Sigmoid colon (tissue), 6 donors: ENCODE measurements at regions not wholly inside any gene's neighbourhood (a gene's known extent, or its start where the extent isn't known, plus 50 kb on each side); places are given as distances from the start of the nearest gene placed in this dataset.

Experiments
- DNase-seq: peaks from one replicate; pipeline ENCODE4 v3.0.0-alpha.2; 2019
- H3K27ac ChIP-seq, 4 donors: fragments of 200-600 bp; sonication (generic); one replicate each; pipeline ENCODE4 v1.5.1; 2016 to 2019; ENCODE audit warnings: mild to moderate bottlenecking in 1 of 4
- H3K27me3 ChIP-seq, 3 donors: fragments of 200-600 bp; sonication (generic); one replicate each; pipeline ENCODE4 v1.5.1; 2019; ENCODE audit warnings: mild to moderate bottlenecking in 1 of 3
- H3K36me3 ChIP-seq, 4 donors: fragments of 200-600 bp; sonication (generic); one replicate each; pipeline ENCODE4 v1.5.1; 2016 to 2019
- H3K4me1 ChIP-seq, 4 donors: fragments of 200-600 bp; sonication (generic); one replicate each; pipeline ENCODE4 v1.5.1; 2017 to 2019
- H3K4me3 ChIP-seq, 4 donors: fragments of 200-600 bp; sonication (generic); one replicate each; pipeline ENCODE4 v1.5.1; 2017 to 2019; ENCODE audit warnings: mild to moderate bottlenecking in 2 of 4, moderate library complexity in 1 of 4
- H3K9me3 ChIP-seq, 4 donors: fragments of 200-600 bp in 3 of 4; sonication (generic) in 3 of 4; one replicate each; pipeline versions ENCODE4 v1.5.1 to v1.6.1; 2013 to 2019
- EP300 ChIP-seq, 4 donors: sonication (generic); formaldehyde crosslinking; IDR thresholded peaks; one replicate each; pipeline ENCODE4 v1.6.1; 2017; ENCODE audit warnings: antibody characterized with exemption in 4 of 4
- POLR2A ChIP-seq, 2 donors: fragments of 450-650 bp; IDR thresholded peaks; one replicate each; pipeline ENCODE4 v1.6.1; 2016; ENCODE audit warnings: antibody characterized with exemption in 2 of 2, mild to moderate bottlenecking in 2 of 2, moderate library complexity in 2 of 2
- POLR2AphosphoS5 ChIP-seq, 4 donors: sonication (generic); formaldehyde crosslinking; IDR thresholded peaks; one replicate each; pipeline ENCODE4 v1.6.1; 2017; ENCODE audit warnings: antibody characterized with exemption in 4 of 4
- WGBS, 2 donors: extraction: QIAGEN DNeasy Blood & Tissue Kit; methylation state at CpG; one replicate each; pipeline ENCODE4 v1.1.7; 2013; 5-methylcytosine and 5-hydroxymethylcytosine counted together
- intact Hi-C: fragments of 100-400 bp; cut with DNase I; formaldehyde crosslinking; loops from one replicate; pipeline ENCODE4 v1.15.1; 2023
- TF ChIP-seq, protein P1 (sequence below), 4 experiments: fragments of 450-650 bp in 3 of 4; fragments of 200-600 bp in 1 of 4; IDR thresholded peaks; one replicate each; pipeline ENCODE4 v1.5.1; 2016 to 2019; ENCODE audit warnings: antibody characterized with exemption in 4 of 4, mild to moderate bottlenecking in 3 of 4, moderate library complexity in 2 of 4
- donor health status: healthy with polysubstance abuse.
- donor health status: healthy.

DNA sequence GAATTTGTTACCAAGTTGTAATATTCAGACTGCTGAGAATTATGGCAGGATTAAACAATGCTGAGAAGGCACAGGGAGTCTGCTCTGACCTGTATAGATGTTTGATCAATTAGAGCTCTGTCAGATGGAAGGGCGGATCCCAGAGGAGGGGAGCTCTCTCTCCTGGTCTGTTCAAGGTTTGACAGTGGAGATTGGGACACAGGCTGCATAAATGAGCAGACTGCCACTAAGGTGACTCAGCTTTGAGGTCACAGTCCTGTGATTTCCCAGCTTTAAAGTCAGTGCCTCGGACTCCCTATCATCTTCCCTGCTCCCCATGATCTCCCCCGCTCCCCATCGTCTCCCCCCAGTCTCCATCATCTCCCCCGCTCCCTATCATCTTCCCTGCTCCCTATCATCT is 59.2 kb upstream of the SLC22A23 start:
- H3K27ac ChIP-seq = no peak overlapping the region
- no peak for DNase-seq
- H3K27me3 ChIP-seq = no peaks in the 10 kb centered on the region
- 85 to 87% methylated on average over 5 of the region's 5 CpGs for WGBS, 2 donors
- peaks cover 0 to 14% (median 13%) of the 10 kb centered on the region in 4 donors for H3K4me1 ChIP-seq
- TF ChIP-seq POLR2AphosphoS5 (IDR thresholded peaks at IDR 0.05) (no peak), POLR2A (IDR thresholded peaks at IDR 0.05) (no peak), EP300 (IDR thresholded peaks at IDR 0.05) (no peak)
- TF ChIP-seq, protein P1, sequence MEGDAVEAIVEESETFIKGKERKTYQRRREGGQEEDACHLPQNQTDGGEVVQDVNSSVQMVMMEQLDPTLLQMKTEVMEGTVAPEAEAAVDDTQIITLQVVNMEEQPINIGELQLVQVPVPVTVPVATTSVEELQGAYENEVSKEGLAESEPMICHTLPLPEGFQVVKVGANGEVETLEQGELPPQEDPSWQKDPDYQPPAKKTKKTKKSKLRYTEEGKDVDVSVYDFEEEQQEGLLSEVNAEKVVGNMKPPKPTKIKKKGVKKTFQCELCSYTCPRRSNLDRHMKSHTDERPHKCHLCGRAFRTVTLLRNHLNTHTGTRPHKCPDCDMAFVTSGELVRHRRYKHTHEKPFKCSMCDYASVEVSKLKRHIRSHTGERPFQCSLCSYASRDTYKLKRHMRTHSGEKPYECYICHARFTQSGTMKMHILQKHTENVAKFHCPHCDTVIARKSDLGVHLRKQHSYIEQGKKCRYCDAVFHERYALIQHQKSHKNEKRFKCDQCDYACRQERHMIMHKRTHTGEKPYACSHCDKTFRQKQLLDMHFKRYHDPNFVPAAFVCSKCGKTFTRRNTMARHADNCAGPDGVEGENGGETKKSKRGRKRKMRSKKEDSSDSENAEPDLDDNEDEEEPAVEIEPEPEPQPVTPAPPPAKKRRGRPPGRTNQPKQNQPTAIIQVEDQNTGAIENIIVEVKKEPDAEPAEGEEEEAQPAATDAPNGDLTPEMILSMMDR (IDR thresholded peaks at IDR 0.05) = no peak
- no peaks in the 10 kb centered on the region for H3K36me3 ChIP-seq
- intact Hi-C loops = no loop called here
- H3K4me3 ChIP-seq = no peak overlapping the region
- no peaks in the 10 kb centered on the region for H3K9me3 ChIP-seq

DNA sequence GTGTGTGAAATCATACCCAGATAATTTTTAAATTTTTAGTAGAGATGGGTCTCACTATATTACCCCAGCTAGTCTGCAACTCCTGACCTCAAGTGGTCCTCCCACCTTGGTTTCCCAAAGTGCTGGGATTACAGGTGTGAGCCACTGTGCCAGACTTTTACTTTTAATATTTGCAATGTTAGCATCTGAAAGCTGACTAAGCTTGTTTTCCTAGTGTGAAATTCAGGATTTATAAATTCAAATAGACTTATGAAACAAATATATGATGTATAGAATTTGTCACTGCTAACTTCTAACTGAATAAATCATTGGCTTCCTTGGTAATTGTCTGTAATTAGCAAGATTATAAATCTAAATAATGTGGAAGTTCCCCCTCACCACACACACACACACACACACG is 58.8 kb upstream of the SLC22A23 start:
- TF ChIP-seq, protein P1 (IDR thresholded peaks at IDR 0.05) = no peak
- no peak for TF ChIP-seq EP300 (IDR thresholded peaks at IDR 0.05)
- TF ChIP-seq POLR2AphosphoS5 (IDR thresholded peaks at IDR 0.05) = no peak
- TF ChIP-seq POLR2A (IDR thresholded peaks at IDR 0.05) = no peak
- Histone ChIP-seq H3K36me3 (no peaks in the 10 kb centered on the region), H3K27ac (no peak overlapping the region), H3K4me3 (no peak overlapping the region), H3K27me3 (no peaks in the 10 kb centered on the region), H3K4me1 (peaks cover 0 to 14% (median 13%) of the 10 kb centered on the region in 4 donors), H3K9me3 (no peaks in the 10 kb centered on the region)
- DNase-seq = no peak
- WGBS, 2 donors = 56 to 59% methylated on average over 1 of the region's 1 CpG
- intact Hi-C loops = no loop called here

DNA sequence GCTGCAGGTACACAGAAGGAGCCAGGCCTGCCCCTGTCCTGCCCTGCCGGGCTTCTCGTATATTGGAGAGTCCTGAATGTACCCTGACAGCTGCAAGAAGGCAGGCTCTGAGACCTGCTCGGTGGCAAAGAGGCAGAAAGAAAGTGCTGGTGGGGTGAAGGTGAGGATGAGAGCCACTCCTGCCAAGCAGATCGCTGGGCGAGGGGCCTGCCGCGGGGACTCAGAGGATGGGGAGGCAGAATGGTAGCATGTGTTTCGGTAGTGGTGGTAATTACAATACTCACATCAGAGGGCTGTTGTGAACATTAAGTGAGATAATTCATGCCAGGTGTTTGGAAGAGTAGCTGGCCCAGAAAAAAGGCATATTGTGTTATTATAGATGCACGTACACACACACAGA is 56.6 kb upstream of the SLC22A23 start:
- H3K27ac ChIP-seq = no peak overlapping the region
- TF ChIP-seq POLR2A (IDR thresholded peaks at IDR 0.05) = no peak
- H3K9me3 ChIP-seq = no peaks in the 10 kb centered on the region
- 94% methylated on average over 9 of the region's 9 CpGs for WGBS, 2 donors
- no peaks in the 10 kb centered on the region for H3K36me3 ChIP-seq
- no peaks in the 10 kb centered on the region for H3K27me3 ChIP-seq
- intact Hi-C loops = no loop called here
- no peak overlapping the region for H3K4me3 ChIP-seq
- peaks cover 0 to 7% (median 6%) of the 10 kb centered on the region in 4 donors for H3K4me1 ChIP-seq
- no peak for DNase-seq

DNA sequence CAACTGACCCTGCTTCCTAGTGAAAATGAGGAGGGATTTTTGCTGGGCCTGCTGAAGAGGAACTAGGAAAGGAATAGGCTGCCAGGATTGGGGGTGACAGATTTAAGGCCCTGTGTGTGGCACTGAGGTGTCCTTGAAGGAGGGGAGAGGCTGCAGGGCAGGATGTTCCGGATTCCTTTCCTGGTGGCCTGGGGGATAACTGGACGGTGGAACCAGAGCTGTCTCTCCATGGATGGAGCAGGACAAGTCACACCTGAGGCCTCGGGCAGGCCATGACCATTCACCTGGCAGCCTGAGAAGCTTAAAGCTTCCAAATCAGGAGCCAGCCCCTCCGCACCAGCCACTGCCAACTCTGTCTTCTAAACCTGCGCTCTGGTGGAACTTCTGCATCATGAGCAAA is 56.0 kb upstream of the SLC22A23 start:
- no peaks in the 10 kb centered on the region for H3K9me3 ChIP-seq
- H3K4me3 ChIP-seq = no peak overlapping the region
- no peaks in the 10 kb centered on the region for H3K27me3 ChIP-seq
- no peak overlapping the region for H3K27ac ChIP-seq
- peaks cover 0 to under 1% (median 0%) of the 10 kb centered on the region in 4 donors for H3K4me1 ChIP-seq
- DNase-seq = no peak
- TF ChIP-seq EP300 (IDR thresholded peaks at IDR 0.05) = no peak
- TF ChIP-seq, protein P1 (IDR thresholded peaks at IDR 0.05) = no peak
- no peak for TF ChIP-seq POLR2AphosphoS5 (IDR thresholded peaks at IDR 0.05)
- TF ChIP-seq POLR2A (IDR thresholded peaks at IDR 0.05) = no peak
- WGBS, 2 donors = 93 to 96% methylated on average over 5 of the region's 5 CpGs
- intact Hi-C loops = no loop called here
- H3K36me3 ChIP-seq = no peaks in the 10 kb centered on the region

DNA sequence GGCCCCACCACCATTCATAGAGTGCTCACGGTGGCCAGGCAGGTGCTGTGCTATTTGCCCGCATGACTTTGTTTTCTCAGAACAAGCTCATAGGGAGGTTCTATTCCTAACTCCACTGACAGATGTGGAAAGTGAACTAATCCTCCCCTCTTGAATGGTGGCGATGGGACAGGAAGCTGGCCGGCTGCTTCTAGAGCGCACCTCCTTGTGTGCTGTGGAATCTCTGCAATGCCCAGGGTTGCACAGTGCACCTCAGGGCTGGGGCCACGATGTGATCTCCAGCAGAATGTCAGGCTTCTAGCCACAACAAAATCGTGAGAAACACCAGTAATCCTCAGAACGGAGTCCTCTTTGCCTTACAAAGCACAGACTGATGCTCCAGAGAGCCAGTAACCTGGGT is 53.8 kb upstream of the SLC22A23 start:
- Histone ChIP-seq H3K9me3 (no peaks in the 10 kb centered on the region), H3K27me3 (no peaks in the 10 kb centered on the region), H3K4me1 (no peaks in the 10 kb centered on the region), H3K36me3 (no peaks in the 10 kb centered on the region), H3K4me3 (no peak overlapping the region), H3K27ac (no peak overlapping the region)
- no peak for DNase-seq
- intact Hi-C loops = no loop called here
- TF ChIP-seq POLR2A (IDR thresholded peaks at IDR 0.05) (no peak), POLR2AphosphoS5 (IDR thresholded peaks at IDR 0.05) (no peak)
- TF ChIP-seq, protein P1 (IDR thresholded peaks at IDR 0.05) = no peak
- WGBS, 2 donors = 81 to 85% methylated on average over 8 of the region's 8 CpGs
